ENCODE measurements at regions not wholly inside any gene's neighbourhood (a gene's known extent, or its start where the extent isn't known, plus 50 kb on each side); places are given as distances from the start of the nearest gene placed in this dataset.

DNA sequence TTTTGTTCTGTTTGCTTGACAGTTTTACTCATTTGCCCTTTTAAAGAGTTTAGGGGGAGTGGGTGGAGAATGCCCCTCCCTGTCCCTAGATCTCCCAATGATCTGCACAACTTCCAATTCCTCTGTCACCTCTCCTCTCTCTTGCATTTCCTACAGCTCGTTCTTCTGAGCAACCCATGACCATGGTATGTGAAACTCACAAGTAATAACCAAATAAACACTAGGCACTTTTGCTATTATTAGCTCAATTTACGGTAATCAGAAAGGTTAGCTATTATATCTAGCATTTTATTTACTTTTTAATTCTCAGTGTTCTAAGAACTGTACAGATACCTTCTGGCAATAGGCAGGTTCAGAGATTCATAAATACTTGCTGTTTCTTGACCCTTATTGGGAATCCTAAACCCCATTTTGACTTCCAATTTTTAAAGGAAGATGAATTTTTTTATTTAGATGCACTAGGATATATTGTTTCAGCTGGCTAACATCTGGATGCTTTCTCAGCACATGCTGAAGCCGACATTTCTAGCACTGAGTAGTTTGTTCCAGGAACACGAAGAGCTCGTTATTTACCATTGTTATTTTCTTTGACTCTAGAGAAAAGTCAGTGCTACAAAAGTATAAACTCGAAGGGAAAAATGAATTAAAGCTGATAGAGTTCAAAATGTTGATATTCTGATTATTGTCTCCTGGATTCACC lies 194.7 kb upstream of the TLL1 start:
- no peak for TF ChIP-seq POLR2AphosphoS5 (IDR thresholded peaks at IDR 0.05; ENCODE audit: borderline replicate concordance, low read depth, low read length)
- no peak for TF ChIP-seq FOXP2 (optimal IDR thresholded peaks at IDR 0.05; ENCODE audit: control extremely low read depth, extremely low read length, insufficient read depth)
